ENCODE measurements at regions not wholly inside any gene's neighbourhood (a gene's known extent, or its start where the extent isn't known, plus 50 kb on each side); places are given as distances from the start of the nearest gene placed in this dataset.

- TF ChIP-seq POLR2A (IDR thresholded peaks at IDR 0.05) (no peak), CTCF (IDR thresholded peaks at IDR 0.05) (no peak)
Observed at GRCh38 chr4:38605181-38605752, 58.7 kb upstream of the KLF3 start.

Measured in Peyer's patch (tissue), 4 donors.